ENCODE measurements at regions not wholly inside any gene's neighbourhood (a gene's known extent, or its start where the extent isn't known, plus 50 kb on each side); places are given as distances from the start of the nearest gene placed in this dataset.

DNA sequence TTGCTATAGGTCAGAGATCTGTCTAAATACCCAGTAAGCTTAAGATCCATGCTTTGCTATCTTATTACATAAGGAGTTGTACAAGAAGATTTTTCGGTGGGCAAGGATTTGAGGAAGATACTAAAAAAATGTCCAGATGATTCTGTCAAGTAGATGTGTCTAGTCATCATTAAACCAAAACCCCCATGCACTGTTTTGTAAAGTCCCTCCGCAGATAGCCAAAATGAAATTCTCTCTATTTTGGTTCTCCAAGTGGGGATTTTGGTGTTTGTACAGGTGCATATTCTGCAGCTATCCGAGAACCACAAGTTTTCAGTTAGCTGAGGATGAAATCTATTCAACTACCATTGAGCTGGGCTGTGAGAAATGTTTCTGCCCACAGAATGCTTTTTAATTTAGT, 994.8 kb downstream of the NLGN4X start:
- Histone ChIP-seq H3K79me2 (ENCODE audit: insufficient read depth, low read length) (no peaks in the 10 kb centered on the region), H3K36me3 (ENCODE audit: insufficient read depth, low read length) (no peaks in the 10 kb centered on the region), H3K4me3 (ENCODE audit: low read length, poor library complexity, severe bottlenecking) (no peak overlapping the region), H3K9me2 (replicated peaks; ENCODE audit: low read depth, low read length) (no peaks in the 10 kb centered on the region), H2AFZ (ENCODE audit: low read length) (no peak overlapping the region), H3K9ac (ENCODE audit: low read depth, low read length, poor library complexity, severe bottlenecking) (no peak overlapping the region), H3K27me3 (ENCODE audit: insufficient read depth, low read length, poor library complexity, severe bottlenecking) (no peaks in the 10 kb centered on the region), H3K4me1 (ENCODE audit: insufficient read depth, low read length, poor library complexity, severe bottlenecking) (no peaks in the 10 kb centered on the region), H3F3A (ENCODE audit: low read depth) (no peaks in the 10 kb centered on the region), H4K20me1 (ENCODE audit: insufficient read depth, low read length, poor library complexity, severe bottlenecking) (no peaks in the 10 kb centered on the region), H3K9me3 (ENCODE audit: insufficient read depth, low read depth, low read length) (no peaks in the 10 kb centered on the region), H3K4me2 (ENCODE audit: low read depth, low read length, poor library complexity, severe bottlenecking) (no peak overlapping the region)
- no peak for TF ChIP-seq EZH2phosphoT487 (IDR thresholded peaks at IDR 0.05; ENCODE audit: borderline replicate concordance)
- TF ChIP-seq, protein P1, sequence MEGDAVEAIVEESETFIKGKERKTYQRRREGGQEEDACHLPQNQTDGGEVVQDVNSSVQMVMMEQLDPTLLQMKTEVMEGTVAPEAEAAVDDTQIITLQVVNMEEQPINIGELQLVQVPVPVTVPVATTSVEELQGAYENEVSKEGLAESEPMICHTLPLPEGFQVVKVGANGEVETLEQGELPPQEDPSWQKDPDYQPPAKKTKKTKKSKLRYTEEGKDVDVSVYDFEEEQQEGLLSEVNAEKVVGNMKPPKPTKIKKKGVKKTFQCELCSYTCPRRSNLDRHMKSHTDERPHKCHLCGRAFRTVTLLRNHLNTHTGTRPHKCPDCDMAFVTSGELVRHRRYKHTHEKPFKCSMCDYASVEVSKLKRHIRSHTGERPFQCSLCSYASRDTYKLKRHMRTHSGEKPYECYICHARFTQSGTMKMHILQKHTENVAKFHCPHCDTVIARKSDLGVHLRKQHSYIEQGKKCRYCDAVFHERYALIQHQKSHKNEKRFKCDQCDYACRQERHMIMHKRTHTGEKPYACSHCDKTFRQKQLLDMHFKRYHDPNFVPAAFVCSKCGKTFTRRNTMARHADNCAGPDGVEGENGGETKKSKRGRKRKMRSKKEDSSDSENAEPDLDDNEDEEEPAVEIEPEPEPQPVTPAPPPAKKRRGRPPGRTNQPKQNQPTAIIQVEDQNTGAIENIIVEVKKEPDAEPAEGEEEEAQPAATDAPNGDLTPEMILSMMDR (conservative IDR thresholded peaks at IDR 0.05; ENCODE audit: low read length) = no peak

DNA sequence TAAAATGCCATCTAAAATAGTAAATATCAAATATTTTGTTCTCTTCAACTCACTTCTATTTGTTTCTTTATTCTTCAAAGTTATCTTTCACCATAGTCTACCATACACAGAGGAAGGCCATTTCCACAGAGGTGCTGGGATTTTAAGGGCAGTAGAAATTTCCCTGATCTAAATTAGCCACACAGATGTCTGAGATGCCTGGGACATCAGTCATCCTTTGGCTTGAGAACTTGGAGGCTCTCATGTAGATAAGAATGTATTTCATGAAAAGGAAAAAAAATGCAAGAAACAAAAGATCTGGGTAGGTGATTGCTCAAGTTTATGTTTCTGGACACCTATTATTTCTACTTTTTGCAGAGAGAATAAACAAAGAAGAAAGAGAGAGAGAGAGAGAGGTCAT, 1008.2 kb downstream of the NLGN4X start:
- H3K9ac ChIP-seq (ENCODE audit: low read depth, low read length, poor library complexity, severe bottlenecking) = no peak overlapping the region
- H3K4me1 ChIP-seq (ENCODE audit: insufficient read depth, low read length, poor library complexity, severe bottlenecking) = no peaks in the 10 kb centered on the region
- H3K9me2 ChIP-seq (replicated peaks; ENCODE audit: low read depth, low read length) = no peaks in the 10 kb centered on the region
- no peaks in the 10 kb centered on the region for H3K79me2 ChIP-seq (ENCODE audit: insufficient read depth, low read length)
- H3K4me3 ChIP-seq (ENCODE audit: low read length, poor library complexity, severe bottlenecking) = no peak overlapping the region
- no peak overlapping the region for H2AFZ ChIP-seq (ENCODE audit: low read length)
- TF ChIP-seq EZH2phosphoT487 (IDR thresholded peaks at IDR 0.05; ENCODE audit: borderline replicate concordance) = no peak
- TF ChIP-seq, protein P1 (conservative IDR thresholded peaks at IDR 0.05; ENCODE audit: low read length) = no peak
- no peaks in the 10 kb centered on the region for H3K9me3 ChIP-seq (ENCODE audit: insufficient read depth, low read depth, low read length)
- H3K4me2 ChIP-seq (ENCODE audit: low read depth, low read length, poor library complexity, severe bottlenecking) = no peak overlapping the region
- no peaks in the 10 kb centered on the region for H4K20me1 ChIP-seq (ENCODE audit: insufficient read depth, low read length, poor library complexity, severe bottlenecking)
- no peaks in the 10 kb centered on the region for H3K36me3 ChIP-seq (ENCODE audit: insufficient read depth, low read length)
- no peaks in the 10 kb centered on the region for H3K27me3 ChIP-seq (ENCODE audit: insufficient read depth, low read length, poor library complexity, severe bottlenecking)
- H3F3A ChIP-seq (ENCODE audit: low read depth) = no peaks in the 10 kb centered on the region

DNA sequence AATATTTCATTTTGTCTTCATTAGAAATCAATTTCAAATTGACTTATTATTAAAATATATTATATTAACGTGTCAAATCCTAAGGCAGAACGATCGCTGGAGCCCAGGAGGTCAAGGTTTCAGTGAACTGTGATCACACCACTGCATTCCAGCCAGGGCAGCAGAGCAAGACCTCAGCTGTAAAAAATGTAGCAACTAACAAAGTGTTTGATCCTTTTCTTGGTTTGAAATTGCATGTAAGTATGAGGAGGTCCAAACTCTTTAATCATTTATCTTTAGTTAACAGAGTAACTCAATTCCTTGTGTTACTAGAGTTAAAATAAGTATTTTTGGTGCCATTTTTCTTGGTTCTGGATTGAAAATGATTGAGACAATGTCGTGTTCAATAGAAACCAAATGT, 1033.9 kb downstream of the NLGN4X start:
- H3F3A ChIP-seq (ENCODE audit: low read depth) = no peaks in the 10 kb centered on the region
- H3K9ac ChIP-seq (ENCODE audit: low read depth, low read length, poor library complexity, severe bottlenecking) = no peak overlapping the region
- H3K4me3 ChIP-seq (ENCODE audit: low read length, poor library complexity, severe bottlenecking) = no peak overlapping the region
- H3K9me3 ChIP-seq (ENCODE audit: insufficient read depth, low read depth, low read length) = no peaks in the 10 kb centered on the region
- TF ChIP-seq, protein P1 (conservative IDR thresholded peaks at IDR 0.05; ENCODE audit: low read length) = no peak
- TF ChIP-seq EZH2phosphoT487 (IDR thresholded peaks at IDR 0.05; ENCODE audit: borderline replicate concordance) = no peak
- H3K36me3 ChIP-seq (ENCODE audit: insufficient read depth, low read length) = no peaks in the 10 kb centered on the region
- no peaks in the 10 kb centered on the region for H4K20me1 ChIP-seq (ENCODE audit: insufficient read depth, low read length, poor library complexity, severe bottlenecking)
- no peak overlapping the region for H2AFZ ChIP-seq (ENCODE audit: low read length)
- H3K9me2 ChIP-seq (replicated peaks; ENCODE audit: low read depth, low read length) = no peaks in the 10 kb centered on the region
- H3K4me1 ChIP-seq (ENCODE audit: insufficient read depth, low read length, poor library complexity, severe bottlenecking) = no peaks in the 10 kb centered on the region
- H3K79me2 ChIP-seq (ENCODE audit: insufficient read depth, low read length) = no peaks in the 10 kb centered on the region
- no peak overlapping the region for H3K4me2 ChIP-seq (ENCODE audit: low read depth, low read length, poor library complexity, severe bottlenecking)
- H3K27me3 ChIP-seq (ENCODE audit: insufficient read depth, low read length, poor library complexity, severe bottlenecking) = no peaks in the 10 kb centered on the region

Data from Loucy (cell line).